HG03469 (cell line): ENCODE measurements at regions not wholly inside any gene's neighbourhood (a gene's known extent, or its start where the extent isn't known, plus 50 kb on each side); places are given as distances from the start of the nearest gene placed in this dataset.

Experiments used
- ATAC-seq: cut with Tn5 transposase; IDR thresholded peaks from one replicate; pipeline ENCODE4 v1.9.1; 2021; ENCODE audit warnings: mild to moderate bottlenecking, moderate library complexity, moderate number of reproducible peaks; ENCODE audit not compliant: unreplicated experiment

- ATAC-seq, result no peak
These were observed 1372.3 kb upstream of the CELF2 start for GRCh38 chr10:9645404-9645803.

GRCh38 chr10:9645928-9646600, 1371.6 kb upstream of the CELF2 start:
- ATAC-seq, result no peak

GRCh38 chr10:9654261-9654660, 1363.4 kb upstream of the CELF2 start:
- ATAC-seq, result no peak

GRCh38 chr10:9656386-9656785, 1361.3 kb upstream of the CELF2 start:
- ATAC-seq, result no peak

GRCh38 chr10:9656996-9657395, 1360.7 kb upstream of the CELF2 start:
- ATAC-seq, result no peak

GRCh38 chr10:9657530-9657929, 1360.1 kb upstream of the CELF2 start:
- ATAC-seq, result no peak

- ATAC-seq, result no peak
These were observed 1349.3 kb upstream of the CELF2 start for GRCh38 chr10:9668411-9668810.

GRCh38 chr10:9670911-9671310, 1346.8 kb upstream of the CELF2 start:
- ATAC-seq, result no peak

- no peak for ATAC-seq
These were observed 1336.0 kb upstream of the CELF2 start for GRCh38 chr10:9681655-9682054.

GRCh38 chr10:9682802-9683201, 1334.9 kb upstream of the CELF2 start:
- ATAC-seq, result no peak

- ATAC-seq, result no peak
These were observed 1333.5 kb upstream of the CELF2 start for GRCh38 chr10:9684186-9684585.

GRCh38 chr10:9685596-9685995, 1332.1 kb upstream of the CELF2 start:
- ATAC-seq, result no peak

GRCh38 chr10:9688711-9689110, 1329.0 kb upstream of the CELF2 start:
- ATAC-seq, result no peak

GRCh38 chr10:9707216-9707615, 1310.5 kb upstream of the CELF2 start:
- no peak for ATAC-seq

- no peak for ATAC-seq
These were observed 1307.8 kb upstream of the CELF2 start for GRCh38 chr10:9709849-9710248.

- no peak for ATAC-seq
These were observed 1305.3 kb upstream of the CELF2 start for GRCh38 chr10:9712393-9712792.

- ATAC-seq, result no peak
These were observed 1298.4 kb upstream of the CELF2 start for GRCh38 chr10:9719246-9719645.

GRCh38 chr10:9733766-9734165, 1283.9 kb upstream of the CELF2 start:
- no peak for ATAC-seq

- ATAC-seq, result no peak
These were observed 1283.5 kb upstream of the CELF2 start for GRCh38 chr10:9734218-9734617.

- ATAC-seq, result no peak
These were observed 1281.9 kb upstream of the CELF2 start for GRCh38 chr10:9735731-9736130.

- no peak for ATAC-seq
These were observed 1274.0 kb upstream of the CELF2 start for GRCh38 chr10:9743639-9744038.

GRCh38 chr10:9745158-9745557, 1272.5 kb upstream of the CELF2 start:
- ATAC-seq, result no peak

- ATAC-seq, result no peak
These were observed 1260.5 kb upstream of the CELF2 start for GRCh38 chr10:9757176-9757575.
